Epithelial cell of prostate (primary cell): ENCODE measurements at regions not wholly inside any gene's neighbourhood (a gene's known extent, or its start where the extent isn't known, plus 50 kb on each side); places are given as distances from the start of the nearest gene placed in this dataset.

Source experiments
- DNase-seq: peaks from one replicate; pipeline ENCODE4 v3.0.0-alpha.2; 2011; ENCODE audit warnings: low read depth, low spot score
- H3K27ac ChIP-seq: fragments of 450-650 bp; 2 replicates; pipeline ENCODE4 v1.5.1; 2017; ENCODE audit warnings: mild to moderate bottlenecking

- no peak for DNase-seq
- H3K27ac ChIP-seq = no peak overlapping the region
Measured at GRCh38 chr5:58133631-58134296, 326.1 kb downstream of the PLK2 start.

GRCh38 chr5:58133216-58133615 is 326.7 kb downstream of the PLK2 start:
- H3K27ac ChIP-seq = no peak overlapping the region
- no peak for DNase-seq

DNA sequence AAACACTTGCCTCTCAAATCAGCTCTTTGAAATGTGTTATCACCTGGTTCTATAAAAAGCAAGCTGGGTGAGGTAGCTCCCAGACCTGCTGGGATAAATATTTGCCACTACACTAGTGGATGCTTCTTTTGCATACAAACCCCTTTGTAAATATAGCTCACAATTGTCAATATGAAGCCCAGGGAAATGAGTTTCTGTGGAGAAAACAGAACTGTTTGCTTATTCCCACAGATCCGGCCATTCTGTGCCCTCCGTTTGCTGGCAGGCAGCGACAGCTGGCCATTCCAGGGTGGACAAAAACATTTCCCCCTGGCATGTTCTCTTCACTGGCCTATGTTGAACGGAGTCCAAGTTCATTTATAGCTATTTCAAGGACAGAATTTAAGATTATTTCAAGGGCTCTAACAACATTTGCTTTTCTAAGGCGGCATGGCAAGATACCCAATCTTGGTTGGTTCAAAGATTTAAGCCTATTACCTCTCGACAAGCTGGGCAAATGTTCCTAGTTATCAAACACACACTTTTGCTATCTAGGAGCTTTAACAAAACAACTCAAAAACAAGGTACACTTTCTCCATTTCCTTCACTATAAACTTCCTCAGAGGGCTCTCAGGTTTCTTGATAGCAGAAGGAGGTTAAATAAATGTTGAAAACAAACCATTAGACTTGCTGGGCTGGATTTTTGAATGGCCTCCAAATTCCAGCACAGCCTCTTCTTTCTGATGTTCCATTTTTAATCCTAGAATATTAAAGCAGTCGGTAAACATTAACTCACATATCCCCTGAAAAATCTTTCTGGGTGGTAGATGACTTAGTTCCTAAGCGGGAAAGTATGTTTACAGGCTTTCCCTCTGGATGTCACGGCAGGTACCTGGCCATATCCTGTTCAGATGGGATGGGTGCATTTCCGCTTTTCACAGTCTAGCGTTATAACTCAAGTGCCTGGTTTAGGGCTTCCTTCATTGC is 332.3 kb downstream of the PLK2 start:
- DNase-seq = no peak
- H3K27ac ChIP-seq = no peak overlapping the region

DNA sequence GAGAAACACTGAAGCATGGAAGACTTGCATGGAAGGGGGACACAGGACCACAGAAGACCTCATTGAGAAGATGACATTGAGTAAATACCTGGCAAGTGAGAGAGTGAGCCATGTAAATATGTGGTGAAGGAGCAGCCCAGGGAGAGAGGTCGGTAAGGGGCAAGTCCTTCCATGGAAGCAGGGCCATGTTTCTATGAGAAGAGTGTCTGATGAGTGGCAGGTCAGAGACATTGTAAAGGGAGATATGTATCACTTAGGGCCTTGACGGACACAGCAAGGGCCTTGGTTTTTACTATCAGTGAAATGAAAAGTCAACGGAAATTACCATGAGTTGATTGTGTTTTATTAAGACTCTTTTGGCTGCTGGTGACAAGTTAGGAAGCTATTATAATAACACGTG is 336.4 kb downstream of the PLK2 start:
- DNase-seq = no peak
- H3K27ac ChIP-seq = no peak overlapping the region

DNA sequence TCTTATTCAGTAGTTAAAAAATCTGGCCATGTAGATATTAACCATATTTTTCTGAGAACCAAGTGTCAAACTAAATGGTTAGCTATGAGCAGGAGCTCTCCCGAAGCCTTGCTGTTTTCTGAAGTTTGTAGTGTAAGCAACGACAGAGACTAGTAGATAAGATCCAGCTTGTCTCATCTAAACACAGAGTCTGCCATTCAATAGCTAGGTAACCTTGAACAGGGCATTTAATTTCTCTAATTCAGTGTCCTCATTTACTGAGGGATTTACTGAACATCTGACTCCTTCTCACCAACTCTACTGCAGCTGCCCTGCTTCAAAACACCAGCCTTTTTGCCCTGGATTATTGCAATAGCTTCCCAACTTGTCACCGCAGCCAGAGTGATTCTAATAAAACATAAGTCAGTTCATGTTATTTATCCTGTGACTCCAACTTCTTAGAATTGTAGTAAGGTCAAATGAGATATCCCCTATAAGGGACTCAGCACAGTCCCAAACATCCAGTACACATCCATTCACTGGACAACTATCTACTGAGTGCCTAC is 337.0 kb downstream of the PLK2 start:
- no peak for DNase-seq

DNA sequence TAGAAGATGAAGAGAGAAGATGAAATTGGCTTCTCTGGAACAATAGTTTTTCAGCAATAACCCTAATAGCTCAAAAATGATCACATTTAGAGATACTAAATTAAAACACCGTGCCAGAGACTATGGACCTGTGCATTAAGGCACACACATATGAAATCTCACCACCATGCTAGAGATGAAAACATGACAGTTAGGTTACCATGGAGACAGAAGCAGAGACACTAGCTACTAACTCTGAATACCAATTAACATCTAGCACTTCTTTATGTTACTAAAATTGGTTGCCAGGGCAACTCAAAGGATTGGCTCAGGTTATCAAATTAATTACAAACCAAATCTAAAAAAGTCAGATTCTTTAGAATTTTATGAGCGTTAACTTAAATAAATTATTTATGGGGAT is 337.7 kb downstream of the PLK2 start:
- no peak overlapping the region for H3K27ac ChIP-seq
- DNase-seq = no peak

More for the DNA sequence above, 337.0 kb downstream of the PLK2 start:
- no peak overlapping the region for H3K27ac ChIP-seq

DNA sequence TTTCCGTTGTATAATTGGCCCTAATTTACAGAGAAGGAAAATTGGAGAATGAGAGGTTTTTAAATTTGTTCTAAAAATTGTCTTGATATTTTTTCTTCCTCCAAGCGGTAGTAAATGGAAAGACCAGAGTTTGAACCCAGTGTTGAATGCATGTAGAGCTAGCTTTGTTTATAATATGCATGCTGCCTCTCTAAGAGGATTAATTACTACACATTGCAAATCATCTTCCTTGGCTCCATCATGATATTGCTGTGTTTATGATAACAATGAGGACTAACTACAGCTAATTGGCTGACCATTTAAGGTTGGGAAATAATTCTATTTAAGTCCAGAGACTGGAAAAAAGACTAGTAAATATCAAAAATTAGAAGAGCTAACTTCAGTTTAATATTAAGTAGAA is 338.5 kb downstream of the PLK2 start:
- H3K27ac ChIP-seq = no peak overlapping the region

DNA sequence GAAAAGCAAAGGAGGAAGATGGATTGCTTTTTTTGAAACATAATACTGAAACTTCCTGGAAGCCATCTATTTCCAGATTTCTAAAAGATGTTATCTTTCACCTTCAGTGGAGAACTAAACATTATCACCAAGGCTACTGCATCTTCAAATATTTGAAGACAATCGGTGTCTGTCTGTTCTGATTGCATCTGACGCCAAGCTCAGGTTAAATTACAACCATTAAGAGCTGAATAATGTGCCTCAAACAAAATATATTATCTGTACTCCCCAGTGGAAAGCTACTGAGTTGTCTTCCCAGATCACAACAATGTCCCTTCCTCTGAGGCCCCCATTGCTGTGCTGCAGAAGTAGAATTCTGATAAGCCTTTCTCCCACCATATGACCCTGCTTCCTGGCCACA is 342.3 kb downstream of the PLK2 start:
- no peak overlapping the region for H3K27ac ChIP-seq
- no peak for DNase-seq

More for the DNA sequence above, 338.5 kb downstream of the PLK2 start:
- no peak for DNase-seq

DNA sequence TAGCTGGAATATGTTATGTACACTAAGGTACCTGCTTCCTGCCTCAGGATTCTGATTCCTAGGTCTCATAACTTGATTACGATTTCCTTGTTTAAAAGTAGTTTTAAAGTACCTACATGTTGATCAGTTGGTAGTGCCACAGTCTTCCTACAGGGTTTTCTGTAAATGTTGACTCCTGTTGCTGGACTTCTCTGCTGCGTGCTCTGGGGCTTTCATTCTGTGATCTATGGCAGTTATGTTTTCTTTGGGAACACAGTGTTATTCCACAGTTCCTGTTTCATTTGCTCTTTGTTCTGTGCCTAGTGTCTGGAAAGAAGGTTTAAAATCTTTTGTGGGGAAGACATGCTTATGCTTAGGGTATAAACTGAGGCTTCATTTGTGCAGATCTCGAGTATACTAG is 343.5 kb downstream of the PLK2 start:
- no peak for DNase-seq
- no peak overlapping the region for H3K27ac ChIP-seq

GRCh38 chr5:58115811-58116210 is 344.1 kb downstream of the PLK2 start:
- no peak overlapping the region for H3K27ac ChIP-seq
- DNase-seq = no peak

DNA sequence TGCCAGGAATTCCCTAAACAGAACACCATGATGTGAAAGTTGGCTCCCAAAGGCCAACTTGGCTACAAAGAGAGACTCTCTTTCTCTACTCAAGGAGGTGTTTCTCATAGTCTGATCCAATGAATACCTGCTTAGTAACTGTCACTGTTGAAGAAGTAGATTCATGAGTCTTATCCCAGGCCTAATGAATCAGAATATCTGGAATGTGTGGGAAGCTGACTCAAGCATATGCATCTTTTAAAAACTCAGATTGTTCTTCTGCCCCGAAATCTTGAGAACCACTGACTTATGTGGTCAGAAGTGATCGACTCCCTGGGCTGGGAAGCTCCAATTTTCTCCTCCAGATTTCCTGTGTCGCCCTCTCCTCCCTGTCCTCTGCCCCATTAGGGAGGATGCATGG is 345.6 kb downstream of the PLK2 start:
- peak overlapping the region; percentile 14 for H3K27ac ChIP-seq
- peak; percentile 59 for DNase-seq

GRCh38 chr5:58113172-58113571 is 346.7 kb downstream of the PLK2 start:
- no peak overlapping the region for H3K27ac ChIP-seq
- DNase-seq = no peak

GRCh38 chr5:58108511-58108910 is 351.4 kb downstream of the PLK2 start:
- DNase-seq = no peak
- no peak overlapping the region for H3K27ac ChIP-seq

DNA sequence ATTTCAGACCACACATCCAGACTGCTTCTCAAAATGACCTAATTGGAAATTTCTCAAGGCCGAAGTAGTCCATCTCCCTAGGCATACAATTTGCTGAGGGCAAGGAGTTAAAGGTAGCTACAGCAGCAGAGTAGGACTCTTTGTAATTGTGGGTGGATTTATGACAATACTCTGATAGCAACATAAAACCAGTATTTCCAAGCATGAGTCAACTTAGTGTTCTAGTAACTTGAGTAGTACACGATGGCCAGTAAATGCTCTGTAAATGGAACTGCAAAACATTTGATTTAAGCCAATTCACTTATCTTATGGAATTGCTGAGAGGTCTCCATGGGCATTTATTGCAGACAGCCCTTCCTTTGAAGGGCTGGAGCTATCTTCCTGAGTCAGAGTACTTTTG is 352.2 kb downstream of the PLK2 start:
- H3K27ac ChIP-seq = no peak overlapping the region
- DNase-seq = no peak

DNA sequence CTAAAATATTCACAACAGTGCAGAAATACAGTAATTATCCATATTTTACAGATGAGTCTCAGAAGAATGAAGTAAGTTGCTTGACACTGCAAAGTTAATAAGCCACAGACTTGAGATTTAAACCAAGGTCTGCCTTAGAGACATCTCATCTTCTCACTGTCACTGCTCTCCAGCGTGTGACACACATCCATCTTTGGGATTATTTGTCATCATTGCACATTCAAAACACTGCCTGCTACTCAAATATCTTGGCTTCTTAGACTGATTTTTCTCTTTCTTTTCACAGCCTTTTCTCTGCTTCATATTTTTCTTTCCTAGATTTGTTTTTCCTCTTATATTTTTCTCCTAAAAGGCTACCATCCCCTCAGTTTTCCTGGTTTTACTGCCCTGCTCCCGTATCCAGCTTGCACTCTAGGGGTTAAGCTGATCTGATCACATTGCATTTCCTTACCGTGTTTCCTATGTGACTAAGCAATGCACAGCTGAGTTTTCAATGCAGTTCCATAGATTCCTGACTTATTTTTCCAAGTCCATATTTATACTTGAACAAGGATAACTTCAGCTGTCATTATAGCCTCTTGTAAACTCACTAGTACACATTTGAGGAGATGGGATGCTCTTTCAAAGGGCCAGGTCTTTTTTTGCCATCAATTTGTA is 353.0 kb downstream of the PLK2 start:
- DNase-seq = no peak
- H3K27ac ChIP-seq = no peak overlapping the region

DNA sequence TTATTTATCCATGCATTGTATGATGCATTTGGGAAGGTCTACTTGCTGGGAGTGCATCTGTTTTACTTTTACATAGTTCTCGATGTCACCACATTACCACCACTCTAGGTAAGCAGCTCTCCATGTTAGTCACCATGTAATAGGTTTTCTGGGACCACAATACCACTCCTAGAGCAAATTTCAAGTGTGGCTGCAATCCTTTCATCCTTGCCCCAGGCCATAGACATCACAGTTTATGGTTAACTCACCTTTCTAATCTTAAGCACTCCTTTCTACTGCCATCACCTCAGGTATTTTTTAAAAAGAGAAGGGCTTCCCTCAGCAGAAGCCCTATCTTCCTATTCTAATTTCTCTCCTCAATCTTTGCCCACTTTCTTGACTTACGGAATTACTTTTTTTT is 354.1 kb downstream of the PLK2 start:
- no peak overlapping the region for H3K27ac ChIP-seq

GRCh38 chr5:58099257-58099656 is 360.6 kb downstream of the PLK2 start:
- no peak for DNase-seq
- no peak overlapping the region for H3K27ac ChIP-seq

More for the DNA sequence above, 354.1 kb downstream of the PLK2 start:
- no peak for DNase-seq

DNA sequence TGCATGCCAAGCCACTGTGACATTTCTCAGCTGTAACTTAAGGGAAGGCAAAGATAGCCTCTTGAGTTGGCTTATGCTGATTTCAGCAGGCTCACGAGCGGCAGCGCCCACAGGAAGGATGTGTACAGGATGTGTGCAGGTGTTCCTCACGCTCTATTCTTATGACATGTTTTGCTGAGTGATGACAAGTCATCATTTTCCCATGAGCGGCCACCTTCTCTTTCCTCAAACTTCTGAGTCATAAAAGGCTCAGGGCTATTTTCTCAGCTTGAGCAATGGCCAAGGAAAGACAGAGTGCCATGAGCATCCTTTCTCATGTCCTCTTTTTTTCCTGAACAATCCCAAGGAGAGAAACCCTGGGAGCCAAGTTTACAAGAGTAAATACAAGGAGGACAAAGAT is 365.9 kb downstream of the PLK2 start:
- H3K27ac ChIP-seq = no peak overlapping the region
- peak; percentile 82 for DNase-seq

DNA sequence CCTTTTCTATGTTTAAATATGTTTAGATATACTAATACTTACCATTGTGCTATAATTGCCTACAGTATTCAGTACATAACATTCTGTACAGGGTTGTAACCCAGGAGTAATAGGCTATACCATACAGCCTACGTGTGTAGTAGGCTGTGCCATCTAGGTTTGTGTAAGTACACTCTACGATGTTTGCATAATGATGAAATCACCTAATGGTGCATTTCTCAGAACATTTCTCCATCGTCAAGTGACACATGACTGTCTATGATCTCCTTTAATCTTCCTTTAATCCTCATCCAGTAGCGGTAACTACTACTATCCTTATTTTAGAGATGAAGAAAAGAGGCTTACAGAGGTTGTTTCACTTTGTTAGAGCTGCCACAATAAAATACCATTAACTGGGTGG is 369.2 kb downstream of the PLK2 start:
- no peak overlapping the region for H3K27ac ChIP-seq
- no peak for DNase-seq

- H3K27ac ChIP-seq = no peak overlapping the region
- no peak for DNase-seq
Measured at GRCh38 chr5:58088941-58089340, 370.9 kb downstream of the PLK2 start.

DNA sequence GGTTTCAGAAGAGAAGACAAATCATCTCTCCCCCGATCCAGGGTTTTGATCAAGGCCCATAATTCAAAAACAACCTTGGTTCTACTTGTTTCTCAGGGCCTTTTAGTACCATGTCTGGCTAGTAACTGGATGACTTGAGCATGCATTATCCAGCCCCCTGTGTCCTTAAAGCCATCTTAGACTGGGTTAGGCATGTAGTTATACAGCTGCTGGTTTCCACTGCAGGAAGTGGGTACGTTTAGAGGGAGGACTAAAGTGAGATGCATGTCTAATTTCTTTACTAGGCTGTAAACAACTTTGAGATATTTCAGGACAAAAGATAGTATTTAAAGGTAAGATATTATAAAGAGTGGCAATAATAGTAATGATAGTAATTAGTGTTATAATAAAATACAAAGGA is 372.0 kb downstream of the PLK2 start:
- no peak for DNase-seq
- no peak overlapping the region for H3K27ac ChIP-seq
